HCT116 (cell line): ENCODE measurements at regions not wholly inside any gene's neighbourhood (a gene's known extent, or its start where the extent isn't known, plus 50 kb on each side); places are given as distances from the start of the nearest gene placed in this dataset.

ENCODE experiments used
- ATF3 ChIP-seq: IDR thresholded peaks from 2 replicates; pipeline ENCODE4 v1.6.1; 2012
- EGR1 ChIP-seq: IDR thresholded peaks from 2 replicates; pipeline ENCODE4 v1.6.1; 2012; ENCODE audit warnings: low read depth
- EZH2 ChIP-seq: fragments of 200-600 bp; sonication (generic); IDR thresholded peaks from 2 replicates; pipeline ENCODE4 v1.6.1; 2017; ENCODE audit warnings: antibody characterized with exemption, mixed run types
- EZH2phosphoT487 ChIP-seq: fragments of 200-600 bp; IDR thresholded peaks from 2 replicates; pipeline ENCODE4 v1.6.1; 2018; ENCODE audit warnings: antibody characterized with exemption, borderline replicate concordance
- JUND ChIP-seq: IDR thresholded peaks from 2 replicates; pipeline ENCODE4 v1.6.1; 2012
- POLR2A ChIP-seq: IDR thresholded peaks from 2 replicates; pipeline ENCODE4 v1.7.0; 2011; ENCODE audit warnings: borderline replicate concordance; ENCODE audit not compliant: insufficient read depth, insufficient read length; ENCODE audit errors: extremely low read depth
- POLR2AphosphoS5 ChIP-seq: IDR thresholded peaks from 2 replicates; pipeline ENCODE4 v1.6.1; 2011; ENCODE audit warnings: mild to moderate bottlenecking, low read depth, low read length, moderate library complexity
- RAD21 ChIP-seq: IDR thresholded peaks from 2 replicates; pipeline ENCODE4 v1.6.1; 2012; ENCODE audit warnings: low read depth, mild to moderate bottlenecking
- SP1 ChIP-seq: IDR thresholded peaks from 2 replicates; pipeline ENCODE4 v1.6.1; 2012; ENCODE audit warnings: low read depth
- ZNF274 ChIP-seq: fragments of 200-500 bp; sonication (Bioruptor generic); IDR thresholded peaks from 2 replicates; pipeline ENCODE4 v1.6.1; 2014; ENCODE audit warnings: mild to moderate bottlenecking, low read depth, low read length, inconsistent platforms
- TF ChIP-seq, protein P1 (sequence below), 3 experiments: fragments of 200-600 bp in 1 of 3; sonication (generic) in 1 of 3; IDR thresholded peaks in 2 of 3; conservative IDR thresholded peaks in 1 of 3; 2 replicates each; pipeline ENCODE4 v1.5.1; 2012 to 2017; ENCODE audit warnings: low read depth in 2 of 3, low read length in 2 of 3, antibody characterized with exemption in 1 of 3, borderline replicate concordance in 1 of 3, control low read depth in 1 of 3, mild to moderate bottlenecking in 1 of 3, mixed read lengths in 1 of 3, mixed run types in 1 of 3, moderate library complexity in 1 of 3; ENCODE audit not compliant: insufficient read depth in 1 of 3
- TF ChIP-seq, protein P2 (sequence below): IDR thresholded peaks from 2 replicates; pipeline ENCODE4 v1.6.1; 2012

GRCh38 chr5:158275511-158275910 lies 416.6 kb upstream of the CLINT1 start:
- TF ChIP-seq, protein P1, sequence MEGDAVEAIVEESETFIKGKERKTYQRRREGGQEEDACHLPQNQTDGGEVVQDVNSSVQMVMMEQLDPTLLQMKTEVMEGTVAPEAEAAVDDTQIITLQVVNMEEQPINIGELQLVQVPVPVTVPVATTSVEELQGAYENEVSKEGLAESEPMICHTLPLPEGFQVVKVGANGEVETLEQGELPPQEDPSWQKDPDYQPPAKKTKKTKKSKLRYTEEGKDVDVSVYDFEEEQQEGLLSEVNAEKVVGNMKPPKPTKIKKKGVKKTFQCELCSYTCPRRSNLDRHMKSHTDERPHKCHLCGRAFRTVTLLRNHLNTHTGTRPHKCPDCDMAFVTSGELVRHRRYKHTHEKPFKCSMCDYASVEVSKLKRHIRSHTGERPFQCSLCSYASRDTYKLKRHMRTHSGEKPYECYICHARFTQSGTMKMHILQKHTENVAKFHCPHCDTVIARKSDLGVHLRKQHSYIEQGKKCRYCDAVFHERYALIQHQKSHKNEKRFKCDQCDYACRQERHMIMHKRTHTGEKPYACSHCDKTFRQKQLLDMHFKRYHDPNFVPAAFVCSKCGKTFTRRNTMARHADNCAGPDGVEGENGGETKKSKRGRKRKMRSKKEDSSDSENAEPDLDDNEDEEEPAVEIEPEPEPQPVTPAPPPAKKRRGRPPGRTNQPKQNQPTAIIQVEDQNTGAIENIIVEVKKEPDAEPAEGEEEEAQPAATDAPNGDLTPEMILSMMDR (IDR thresholded peaks at IDR 0.05 in 2 of 3, conservative IDR thresholded peaks at IDR 0.05 in 1 of 3; ENCODE audit: borderline replicate concordance in 1 of 3, insufficient read depth in 1 of 3, low read depth in 2 of 3, low read length in 2 of 3) = no peak
- TF ChIP-seq RAD21 = no peak
- no peak for TF ChIP-seq POLR2AphosphoS5
- no peak for TF ChIP-seq POLR2A
- TF ChIP-seq EZH2phosphoT487 = no peak
- TF ChIP-seq SP1 = no peak
- TF ChIP-seq ZNF274 = no peak
- no peak for TF ChIP-seq JUND
- no peak for TF ChIP-seq EZH2
- no peak for TF ChIP-seq ATF3
- no peak for TF ChIP-seq EGR1
- TF ChIP-seq, protein P2, sequence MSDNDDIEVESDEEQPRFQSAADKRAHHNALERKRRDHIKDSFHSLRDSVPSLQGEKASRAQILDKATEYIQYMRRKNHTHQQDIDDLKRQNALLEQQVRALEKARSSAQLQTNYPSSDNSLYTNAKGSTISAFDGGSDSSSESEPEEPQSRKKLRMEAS = no peak
